ENCODE measurements at regions not wholly inside any gene's neighbourhood (a gene's known extent, or its start where the extent isn't known, plus 50 kb on each side); places are given as distances from the start of the nearest gene placed in this dataset.

- no peak for TF ChIP-seq EP300 (IDR thresholded peaks at IDR 0.05; ENCODE audit: low read depth)
- TF ChIP-seq, protein P1, sequence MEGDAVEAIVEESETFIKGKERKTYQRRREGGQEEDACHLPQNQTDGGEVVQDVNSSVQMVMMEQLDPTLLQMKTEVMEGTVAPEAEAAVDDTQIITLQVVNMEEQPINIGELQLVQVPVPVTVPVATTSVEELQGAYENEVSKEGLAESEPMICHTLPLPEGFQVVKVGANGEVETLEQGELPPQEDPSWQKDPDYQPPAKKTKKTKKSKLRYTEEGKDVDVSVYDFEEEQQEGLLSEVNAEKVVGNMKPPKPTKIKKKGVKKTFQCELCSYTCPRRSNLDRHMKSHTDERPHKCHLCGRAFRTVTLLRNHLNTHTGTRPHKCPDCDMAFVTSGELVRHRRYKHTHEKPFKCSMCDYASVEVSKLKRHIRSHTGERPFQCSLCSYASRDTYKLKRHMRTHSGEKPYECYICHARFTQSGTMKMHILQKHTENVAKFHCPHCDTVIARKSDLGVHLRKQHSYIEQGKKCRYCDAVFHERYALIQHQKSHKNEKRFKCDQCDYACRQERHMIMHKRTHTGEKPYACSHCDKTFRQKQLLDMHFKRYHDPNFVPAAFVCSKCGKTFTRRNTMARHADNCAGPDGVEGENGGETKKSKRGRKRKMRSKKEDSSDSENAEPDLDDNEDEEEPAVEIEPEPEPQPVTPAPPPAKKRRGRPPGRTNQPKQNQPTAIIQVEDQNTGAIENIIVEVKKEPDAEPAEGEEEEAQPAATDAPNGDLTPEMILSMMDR (IDR thresholded peaks at IDR 0.05): no peak
- no peak for TF ChIP-seq POLR2AphosphoS5 (IDR thresholded peaks at IDR 0.05)
- no peak for TF ChIP-seq POLR2A (IDR thresholded peaks at IDR 0.05)
- Histone ChIP-seq H3K4me3 (no peak overlapping the region), H3K4me1 (peaks cover 0 to 16% (median 3%) of the 10 kb centered on the region in 4 donors), H3K9me3 (no peaks in the 10 kb centered on the region), H3K27ac (no peak overlapping the region), H3K36me3 (no peaks in the 10 kb centered on the region), H3K27me3 (no peaks in the 10 kb centered on the region)
- intact Hi-C loops (cut with DNase I; ENCODE audit: low total_unique reads): no loop called here
- no peak for DNase-seq
- in situ Hi-C loops (cut with MboI; ENCODE audit: low pct_ligation_motif_present in 1 of 4, low pct_unique_long_range_greater_than_20kb in 1 of 4, low sequenced_read_pairs in 3 of 4): no loop called here
- 90% methylated on average over 1 of the region's 1 CpG; no CpG with 5 or more reads in 1 of the 2 donors for WGBS, 2 donors (ENCODE audit: low coverage in 1 of 2)
Measured at GRCh38 chr12:87381742-87382141, 647.5 kb downstream of the C12orf50 start.

- in situ Hi-C loops (cut with MboI; ENCODE audit: low pct_ligation_motif_present in 1 of 4, low pct_unique_long_range_greater_than_20kb in 1 of 4, low sequenced_read_pairs in 3 of 4): no loop called here
- Histone ChIP-seq H3K36me3 (no peaks in the 10 kb centered on the region), H3K27me3 (no peaks in the 10 kb centered on the region), H3K9me3 (no peaks in the 10 kb centered on the region), H3K4me1 (peaks cover 0 to 4% (median 1%) of the 10 kb centered on the region in 4 donors), H3K27ac (no peak overlapping the region), H3K4me3 (no peak overlapping the region)
- intact Hi-C loops (cut with DNase I; ENCODE audit: low total_unique reads): no loop called here
- TF ChIP-seq POLR2A (IDR thresholded peaks at IDR 0.05) (no peak), EP300 (IDR thresholded peaks at IDR 0.05; ENCODE audit: low read depth) (no peak), POLR2AphosphoS5 (IDR thresholded peaks at IDR 0.05) (no peak)
- TF ChIP-seq, protein P1 (IDR thresholded peaks at IDR 0.05): no peak
- no peak for DNase-seq
- WGBS, 2 donors (ENCODE audit: low coverage in 1 of 2): 77 to 83% methylated on average over 2 of the region's 2 CpGs
Measured at GRCh38 chr12:87378526-87378925, 650.7 kb downstream of the C12orf50 start.

GRCh38 chr12:87376722-87377121 lies 652.5 kb downstream of the C12orf50 start:
- Histone ChIP-seq H3K27me3 (no peaks in the 10 kb centered on the region), H3K36me3 (no peaks in the 10 kb centered on the region), H3K4me3 (no peak overlapping the region), H3K9me3 (no peaks in the 10 kb centered on the region), H3K4me1 (no peaks in the 10 kb centered on the region), H3K27ac (no peak overlapping the region)
- intact Hi-C loops (cut with DNase I; ENCODE audit: low total_unique reads): no loop called here
- in situ Hi-C loops (cut with MboI; ENCODE audit: low pct_ligation_motif_present in 1 of 4, low pct_unique_long_range_greater_than_20kb in 1 of 4, low sequenced_read_pairs in 3 of 4): no loop called here
- DNase-seq: no peak
- TF ChIP-seq EP300 (IDR thresholded peaks at IDR 0.05; ENCODE audit: low read depth) (no peak), POLR2A (IDR thresholded peaks at IDR 0.05) (no peak), POLR2AphosphoS5 (IDR thresholded peaks at IDR 0.05) (no peak)
- TF ChIP-seq, protein P1 (IDR thresholded peaks at IDR 0.05): no peak
- 64 to 69% methylated on average over 2 of the region's 2 CpGs for WGBS, 2 donors (ENCODE audit: low coverage in 1 of 2)

GRCh38 chr12:87369161-87369560 lies 660.0 kb downstream of the C12orf50 start:
- in situ Hi-C loops (cut with MboI; ENCODE audit: low pct_ligation_motif_present in 1 of 4, low pct_unique_long_range_greater_than_20kb in 1 of 4, low sequenced_read_pairs in 3 of 4): no loop called here
- WGBS, 2 donors (ENCODE audit: low coverage in 1 of 2): 27 to 34% methylated on average over 2 of the region's 2 CpGs
- TF ChIP-seq, protein P1 (IDR thresholded peaks at IDR 0.05): no peak
- TF ChIP-seq POLR2A (IDR thresholded peaks at IDR 0.05) (no peak), POLR2AphosphoS5 (IDR thresholded peaks at IDR 0.05) (no peak), EP300 (IDR thresholded peaks at IDR 0.05; ENCODE audit: low read depth) (no peak)

More at GRCh38 chr12:87369161-87369560, 660.0 kb downstream of the C12orf50 start:
- intact Hi-C loops (cut with DNase I; ENCODE audit: low total_unique reads): no loop called here
- Histone ChIP-seq H3K27me3 (no peaks in the 10 kb centered on the region), H3K4me3 (no peak overlapping the region), H3K36me3 (no peaks in the 10 kb centered on the region), H3K9me3 (no peaks in the 10 kb centered on the region), H3K27ac (no peak overlapping the region), H3K4me1 (no peaks in the 10 kb centered on the region)
- no peak for DNase-seq

Data from transverse colon (tissue), 4 donors.